ENCODE measurements at regions not wholly inside any gene's neighbourhood (a gene's known extent, or its start where the extent isn't known, plus 50 kb on each side); places are given as distances from the start of the nearest gene placed in this dataset.

GRCh38 chr5:16378762-16379161 is 86.8 kb downstream of the ZNF622 start:
- TF ChIP-seq EZH2 (optimal IDR thresholded peaks at IDR 0.05; ENCODE audit: low read depth, low read length) = no peak
- no peak for TF ChIP-seq EZH2phosphoT487 (IDR thresholded peaks at IDR 0.05; ENCODE audit: low read length)
